CD4-positive, alpha-beta T cell (primary cell): ENCODE measurements at regions not wholly inside any gene's neighbourhood (a gene's known extent, or its start where the extent isn't known, plus 50 kb on each side); places are given as distances from the start of the nearest gene placed in this dataset.
"Not testable (repeated sequence)": the region's sequence is repeated elsewhere in the genome, so short reads cannot be mapped to it uniquely, and the experiment has no call there.

ENCODE experiments used
- ATAC-seq: fragments of 200-7000 bp; cut with Tn5 transposase; one replicate; pipeline ENCODE4 v1.10.0; 2022; ENCODE audit warnings: mild to moderate bottlenecking; ENCODE audit not compliant: poor library complexity
- CTCF ChIA-PET: fragments of 350-600 bp; sonication (Branson Sonifier 250); formaldehyde crosslinking; loops from one replicate; lab custom pipeline; 2021; ENCODE audit warnings: antibody characterized with exemption, inconsistent platforms; lab: Charles Lee
- POLR2A ChIA-PET: fragments of 350-600 bp; sonication (Branson Sonifier 250); formaldehyde crosslinking; loops from one replicate; lab custom pipeline; 2021; ENCODE audit warnings: antibody characterized with exemption, inconsistent platforms; lab: Charles Lee
- DNase-seq, 14 experiments: peaks; one replicate each; pipeline ENCODE4 v3.0.0-alpha.2; 2013 to 2020; ENCODE audit warnings: mixed read lengths in 2 of 14
- H3K27ac ChIP-seq, 2 donors: one replicate each; pipeline versions ENCODE4 v1.5.1 to v1.7.0; 2013; ENCODE audit warnings: low read length in 2 of 2, low read depth in 1 of 2, mild to moderate bottlenecking in 1 of 2
- H3K27me3 ChIP-seq, 2 experiments: 1 replicate in 1 of 2; 2 replicates in 1 of 2; pipeline versions ENCODE4 v1.6.1 to v1.7.0; 2013; ENCODE audit warnings: low read length in 2 of 2, control low read depth in 1 of 2, mild to moderate bottlenecking in 1 of 2, moderate library complexity in 1 of 2; ENCODE audit not compliant: insufficient read depth in 2 of 2, control insufficient read depth in 1 of 2
- H3K36me3 ChIP-seq: one replicate; pipeline ENCODE4 v1.6.1; 2013; ENCODE audit warnings: low read length, control low read depth; ENCODE audit not compliant: insufficient read depth
- H3K4me1 ChIP-seq: one replicate; pipeline ENCODE4 v1.6.1; 2013; ENCODE audit warnings: low read length, control low read depth; ENCODE audit not compliant: insufficient read depth
- H3K4me3 ChIP-seq: one replicate; pipeline ENCODE4 v1.5.1; 2013; ENCODE audit warnings: mild to moderate bottlenecking, low read length, moderate library complexity
- H3K9me3 ChIP-seq, 2 experiments: 1 replicate in 1 of 2; 2 replicates in 1 of 2; pipeline versions ENCODE4 v1.6.1 to v1.7.0; 2013; ENCODE audit warnings: low read length in 2 of 2, mild to moderate bottlenecking in 2 of 2, control low read depth in 1 of 2, moderate library complexity in 1 of 2; ENCODE audit not compliant: control insufficient read depth in 1 of 2, insufficient read depth in 1 of 2
- H3K27ac Mint-ChIP-seq: one replicate; pipeline ENCODE4 v1.8.0; 2020; ENCODE audit warnings: mixed read lengths
- H3K27me3 Mint-ChIP-seq: one replicate; pipeline ENCODE4 v1.8.0; 2021; ENCODE audit warnings: mixed read lengths
- H3K36me3 Mint-ChIP-seq: one replicate; pipeline ENCODE4 v1.8.0; 2021; ENCODE audit warnings: low read depth, mixed read lengths
- H3K4me1 Mint-ChIP-seq: one replicate; pipeline ENCODE4 v1.8.0; 2021; ENCODE audit warnings: low read depth, mixed read lengths
- H3K4me3 Mint-ChIP-seq: one replicate; pipeline ENCODE4 v1.8.0; 2020; ENCODE audit warnings: mild to moderate bottlenecking, mixed read lengths
- H3K9me3 Mint-ChIP-seq: one replicate; pipeline ENCODE4 v1.8.0; 2020; ENCODE audit warnings: mixed read lengths
- CTCF ChIP-seq: fragments of 200-600 bp; IDR thresholded peaks from one replicate; pipeline ENCODE4 v1.8.0; 2022; ENCODE audit warnings: antibody characterized with exemption, mild to moderate bottlenecking
- intact Hi-C, 2 experiments: fragments of 100-400 bp; cut with DNase I in 1 of 2; cut with micrococcal nuclease in 1 of 2; formaldehyde crosslinking; loops; one replicate each; pipeline versions ENCODE4 v1.15.1 to v1.9.0; 2023 to 2025; cut with DNase I, micrococcal nuclease

DNA sequence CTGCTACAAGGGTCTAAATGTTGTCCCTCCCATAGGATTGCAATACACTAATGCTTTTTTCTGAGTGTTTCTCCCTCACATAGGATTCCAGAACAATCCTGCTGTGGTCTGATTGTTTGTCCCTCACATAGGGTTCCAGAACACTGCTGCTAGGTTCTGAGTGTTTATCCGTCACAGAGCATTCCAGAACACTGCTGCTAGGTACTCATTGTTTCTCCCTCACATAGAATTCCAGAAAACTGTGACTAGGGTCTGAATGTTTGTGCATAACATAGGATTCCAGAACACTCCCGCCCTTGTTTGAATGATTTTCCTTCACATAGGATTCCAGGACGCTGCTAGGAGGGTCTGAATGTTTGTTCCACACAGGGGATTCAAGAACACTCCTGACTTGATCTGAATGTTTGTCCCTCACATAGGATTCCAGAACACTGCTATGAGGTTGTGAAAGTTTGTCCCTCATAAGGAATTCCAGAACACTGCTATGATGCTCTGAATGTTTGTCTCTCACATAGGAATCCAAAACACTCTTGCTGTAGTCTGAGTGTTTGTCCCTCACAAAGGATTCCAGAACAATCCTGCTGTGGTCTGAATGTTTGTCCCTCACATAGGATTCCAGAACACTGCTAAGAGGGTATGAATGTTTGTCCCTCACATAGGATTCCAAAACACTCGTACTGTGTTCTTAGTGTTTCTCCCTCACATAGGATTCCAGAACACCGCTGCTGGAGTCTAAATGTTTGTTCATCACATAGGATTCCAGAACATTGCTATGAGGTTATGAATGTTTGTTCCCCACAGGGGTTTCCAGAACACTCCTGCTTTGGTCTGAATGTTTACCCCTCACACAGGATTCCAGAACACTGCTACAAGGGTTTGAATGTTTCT, 213.5 kb downstream of the FOXD4L6 start:
- H3K36me3 ChIP-seq = no peaks in the 10 kb centered on the region
- Mint-ChIP-seq H3K9me3 (peaks cover 33% of the 10 kb centered on the region), H3K4me1 (no peaks in the 10 kb centered on the region), H3K27me3 (peaks cover 19% of the 10 kb centered on the region), H3K27ac (no peak overlapping the region), H3K36me3 (peaks cover 94% of the 10 kb centered on the region), H3K4me3 (no peak overlapping the region)
- intact Hi-C loops = no loop called here
- no peak for DNase-seq
- CTCF ChIA-PET = no interaction called here
- POLR2A ChIA-PET = no interaction called here
- no peak overlapping the region for H3K27ac ChIP-seq
- peaks cover 10 to 60% of the 10 kb centered on the region in 2 experiments for H3K9me3 ChIP-seq
- no peaks in the 10 kb centered on the region for H3K4me1 ChIP-seq
- H3K4me3 ChIP-seq = no peak overlapping the region
- ATAC-seq = no peak
- no peaks in the 10 kb centered on the region for H3K27me3 ChIP-seq
- no peak for TF ChIP-seq CTCF

DNA sequence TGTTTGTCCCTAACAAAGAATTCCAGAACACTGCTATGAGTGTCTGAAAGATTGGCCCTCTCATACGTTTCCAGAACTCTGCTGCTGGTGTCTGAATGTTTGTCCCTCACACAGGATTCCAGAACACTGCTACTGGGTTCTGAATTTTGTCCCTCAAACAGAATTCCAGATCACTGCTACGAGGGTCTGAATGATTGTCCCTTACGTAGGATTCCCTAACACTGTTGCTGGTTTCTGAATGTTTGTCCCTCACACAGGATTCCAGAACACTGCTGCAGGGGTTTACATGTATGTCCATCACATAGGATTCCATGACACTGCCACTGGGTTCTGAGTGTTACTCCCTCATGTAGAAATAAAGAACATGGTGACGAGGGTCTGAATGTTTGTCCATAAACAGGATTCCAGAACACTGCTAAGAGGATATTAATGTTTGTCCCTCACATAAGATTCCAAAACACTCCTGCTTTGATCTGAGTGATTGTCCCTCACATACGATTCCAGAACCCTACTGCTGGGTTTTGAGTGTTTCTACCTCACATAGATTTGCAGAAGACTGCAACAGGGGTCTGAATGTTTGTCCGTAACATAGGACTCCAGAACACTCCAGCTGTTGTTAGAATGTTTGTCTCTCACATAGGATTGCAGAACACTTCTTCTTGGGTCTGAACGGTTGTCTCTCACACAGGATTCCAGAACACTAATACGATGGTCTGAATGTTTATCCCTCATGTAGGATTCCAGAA, 214.4 kb downstream of the FOXD4L6 start:
- peaks cover 10 to 67% of the 10 kb centered on the region in 2 experiments for H3K9me3 ChIP-seq
- no peak overlapping the region for H3K27ac ChIP-seq
- no peak for DNase-seq
- no peaks in the 10 kb centered on the region for H3K27me3 ChIP-seq
- no peak for ATAC-seq
- POLR2A ChIA-PET = no interaction called here
- H3K4me1 ChIP-seq = no peaks in the 10 kb centered on the region
- H3K27ac Mint-ChIP-seq = no peak overlapping the region
- no peaks in the 10 kb centered on the region for H3K4me1 Mint-ChIP-seq
- no peaks in the 10 kb centered on the region for H3K36me3 ChIP-seq
- H3K36me3 Mint-ChIP-seq = peaks cover 91% of the 10 kb centered on the region
- peaks cover 31% of the 10 kb centered on the region for H3K9me3 Mint-ChIP-seq
- no peak overlapping the region for H3K4me3 ChIP-seq
- TF ChIP-seq CTCF = no peak
- CTCF ChIA-PET = no interaction called here
- H3K27me3 Mint-ChIP-seq = peaks cover 19% of the 10 kb centered on the region
- intact Hi-C loops = no loop called here
- H3K4me3 Mint-ChIP-seq = no peak overlapping the region

DNA sequence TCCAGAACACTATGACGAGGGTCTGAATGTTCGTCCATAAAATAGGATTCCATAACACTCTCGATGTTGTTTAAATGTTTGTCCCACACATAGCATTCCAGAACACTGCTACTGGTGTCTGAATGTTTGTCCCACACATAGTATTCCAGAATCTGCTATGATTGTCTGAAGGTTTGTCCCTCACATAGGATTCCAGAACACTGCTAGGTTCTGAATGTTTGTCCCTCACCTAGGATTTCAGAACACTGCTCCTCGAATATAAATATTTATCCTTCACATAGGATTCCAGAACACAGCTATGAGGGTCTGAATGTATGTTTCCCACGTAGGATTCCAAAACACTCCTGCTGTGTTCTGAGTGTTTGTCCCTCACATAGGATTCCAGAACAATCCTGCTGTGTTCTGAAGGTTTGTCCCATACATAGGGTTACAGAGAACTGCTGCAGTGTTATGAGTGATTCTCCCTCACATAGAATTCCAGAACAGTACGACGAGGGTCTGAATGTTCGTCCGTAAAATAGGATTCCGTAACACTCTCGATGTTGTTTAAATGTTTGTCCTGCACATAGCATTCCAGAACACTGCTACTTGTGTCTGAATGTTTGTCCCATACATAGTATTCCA, 215.3 kb downstream of the FOXD4L6 start:
- H3K9me3 ChIP-seq = peaks cover 10 to 76% of the 10 kb centered on the region in 2 experiments
- H3K4me3 ChIP-seq = no peak overlapping the region
- DNase-seq = no peak
- H3K4me1 ChIP-seq = no peaks in the 10 kb centered on the region
- H3K27me3 ChIP-seq = no peaks in the 10 kb centered on the region
- Mint-ChIP-seq H3K36me3 (peaks cover 89% of the 10 kb centered on the region), H3K27ac (no peak overlapping the region), H3K4me3 (no peak overlapping the region), H3K27me3 (peaks cover 20% of the 10 kb centered on the region), H3K9me3 (peaks cover 37% of the 10 kb centered on the region), H3K4me1 (no peaks in the 10 kb centered on the region)
- TF ChIP-seq CTCF = no peak
- no peak overlapping the region for H3K27ac ChIP-seq
- no peak for ATAC-seq
- intact Hi-C loops = no loop called here
- no peaks in the 10 kb centered on the region for H3K36me3 ChIP-seq
- ChIA-PET CTCF (no interaction called here), POLR2A (no interaction called here)

GRCh38 chr9:40912679-40913078, 215.8 kb downstream of the FOXD4L6 start:
- H3K27me3 ChIP-seq, POLR2A ChIA-PET, H3K36me3 ChIP-seq, H3K27ac Mint-ChIP-seq, intact Hi-C loops, H3K4me1 ChIP-seq, CTCF ChIA-PET, H3K4me3 ChIP-seq, DNase-seq, H3K4me3 Mint-ChIP-seq, ATAC-seq, H3K4me1 Mint-ChIP-seq, H3K27ac ChIP-seq: not testable (repeated sequence)
- Mint-ChIP-seq H3K36me3 (peaks cover 86% of the 10 kb centered on the region), H3K27me3 (peaks cover 23% of the 10 kb centered on the region), H3K9me3 (peaks cover 37% of the 10 kb centered on the region)
- H3K9me3 ChIP-seq = peaks cover 10 to 81% of the 10 kb centered on the region in 2 experiments
